MCF 10A (cell line): ENCODE measurements at regions not wholly inside any gene's neighbourhood (a gene's known extent, or its start where the extent isn't known, plus 50 kb on each side); places are given as distances from the start of the nearest gene placed in this dataset.

Experiments used
- BruUV-seq: library from RNA; stranded (reverse); fragments of 400-500 nt; replicated peaks from 2 replicates; lab custom pipeline; 2021; lab: Mats Ljungman, UMichigan
- CTCF ChIA-PET: fragments of 300-600 bp; sonication (Branson Sonifier 250); formaldehyde crosslinking; extraction: SDS; loops from one replicate; lab custom pipeline; 2021; ENCODE audit warnings: antibody characterized with exemption, inconsistent platforms; lab: Yijun Ruan, JAX
- POLR2A ChIA-PET: fragments of 300-600, 350-650 bp; sonication (Branson Sonifier 250); formaldehyde crosslinking; extraction: SDS; loops from one replicate; lab custom pipeline; 2020; ENCODE audit warnings: antibody characterized with exemption, inconsistent platforms; lab: Yijun Ruan, JAX
- DNase-seq: peaks from one replicate; pipeline ENCODE4 v3.0.0-alpha.2; 2018; ENCODE audit not compliant: unreplicated experiment
- H3K27ac Mint-ChIP-seq: one replicate; pipeline ENCODE4 v1.8.0; 2022; ENCODE audit warnings: mild to moderate bottlenecking, low read depth, mixed read lengths; ENCODE audit not compliant: unreplicated experiment
- H3K27me3 Mint-ChIP-seq: one replicate; pipeline ENCODE4 v1.8.0; 2022; ENCODE audit warnings: mixed read lengths; ENCODE audit not compliant: insufficient read depth, unreplicated experiment
- H3K36me3 Mint-ChIP-seq: one replicate; pipeline ENCODE4 v1.8.0; 2022; ENCODE audit warnings: mild to moderate bottlenecking, moderate library complexity, mixed read lengths; ENCODE audit not compliant: insufficient read depth, unreplicated experiment
- H3K4me1 Mint-ChIP-seq: one replicate; pipeline ENCODE4 v1.8.0; 2022; ENCODE audit warnings: mixed read lengths; ENCODE audit not compliant: insufficient read depth, unreplicated experiment
- H3K4me3 Mint-ChIP-seq: one replicate; pipeline ENCODE4 v1.8.0; 2022; ENCODE audit warnings: mild to moderate bottlenecking, moderate library complexity, mixed read lengths; ENCODE audit not compliant: unreplicated experiment
- H3K9me3 Mint-ChIP-seq: one replicate; pipeline ENCODE4 v1.8.0; 2022; ENCODE audit warnings: mixed read lengths; ENCODE audit not compliant: unreplicated experiment
- intact Hi-C: fragments of 100-400 bp; cut with micrococcal nuclease; formaldehyde crosslinking; loops from 2 replicates; pipeline ENCODE4 v1.14.1; 2022
- TF ChIP-seq, protein P1 (sequence below): fragments of 200-600 bp; IDR thresholded peaks from one replicate; pipeline ENCODE4 v1.8.0; 2022; ENCODE audit warnings: antibody characterized with exemption, mild to moderate bottlenecking; ENCODE audit not compliant: unreplicated experiment

DNA sequence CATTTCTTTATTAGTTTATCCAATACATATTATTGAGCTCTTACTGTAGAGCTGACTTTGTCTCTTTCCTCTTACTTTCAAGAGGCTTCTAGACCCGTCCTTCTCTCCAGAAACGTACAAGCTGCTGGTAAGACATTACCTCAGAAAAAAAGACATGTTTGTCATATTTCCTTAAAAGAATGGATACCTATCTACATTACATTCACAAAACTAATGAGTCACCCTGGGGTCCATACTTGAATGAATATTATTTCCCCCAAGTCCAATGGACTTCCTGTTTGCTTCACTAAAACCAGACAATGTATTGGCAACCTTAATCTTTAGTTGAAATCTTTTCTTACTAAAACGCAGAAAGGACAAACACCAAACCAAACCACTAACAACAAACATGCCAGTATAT, 176.5 kb upstream of the CLNK start:
- intact Hi-C loops: no loop called here
- POLR2A ChIA-PET: no interaction called here

DNA sequence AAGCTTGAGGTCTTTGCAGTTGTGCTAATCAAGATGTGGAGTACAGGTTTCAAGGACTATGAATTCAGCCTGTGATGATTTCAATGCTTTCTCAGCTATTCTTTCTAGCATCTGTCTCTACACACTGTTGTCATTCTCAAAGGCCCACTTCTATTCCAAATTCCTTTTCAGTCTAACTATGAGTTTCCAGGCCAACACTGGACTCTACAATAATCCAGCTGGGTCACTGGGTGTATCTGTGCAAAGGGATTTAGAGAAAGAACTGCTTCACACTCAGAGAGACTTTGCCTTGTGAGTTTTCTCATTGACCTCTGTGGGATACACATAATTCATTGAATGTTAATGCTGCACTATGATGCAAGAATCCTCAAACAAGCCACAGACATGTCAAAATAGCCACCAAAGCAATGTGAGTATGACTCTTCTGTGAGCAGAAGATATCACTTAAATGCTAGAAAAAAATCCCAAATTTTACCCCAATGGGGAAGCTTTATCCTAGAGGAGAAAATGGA, 171.8 kb upstream of the CLNK start:
- H3K27me3 Mint-ChIP-seq: no peaks in the 10 kb centered on the region
- intact Hi-C loops: no loop called here
- TF ChIP-seq, protein P1, sequence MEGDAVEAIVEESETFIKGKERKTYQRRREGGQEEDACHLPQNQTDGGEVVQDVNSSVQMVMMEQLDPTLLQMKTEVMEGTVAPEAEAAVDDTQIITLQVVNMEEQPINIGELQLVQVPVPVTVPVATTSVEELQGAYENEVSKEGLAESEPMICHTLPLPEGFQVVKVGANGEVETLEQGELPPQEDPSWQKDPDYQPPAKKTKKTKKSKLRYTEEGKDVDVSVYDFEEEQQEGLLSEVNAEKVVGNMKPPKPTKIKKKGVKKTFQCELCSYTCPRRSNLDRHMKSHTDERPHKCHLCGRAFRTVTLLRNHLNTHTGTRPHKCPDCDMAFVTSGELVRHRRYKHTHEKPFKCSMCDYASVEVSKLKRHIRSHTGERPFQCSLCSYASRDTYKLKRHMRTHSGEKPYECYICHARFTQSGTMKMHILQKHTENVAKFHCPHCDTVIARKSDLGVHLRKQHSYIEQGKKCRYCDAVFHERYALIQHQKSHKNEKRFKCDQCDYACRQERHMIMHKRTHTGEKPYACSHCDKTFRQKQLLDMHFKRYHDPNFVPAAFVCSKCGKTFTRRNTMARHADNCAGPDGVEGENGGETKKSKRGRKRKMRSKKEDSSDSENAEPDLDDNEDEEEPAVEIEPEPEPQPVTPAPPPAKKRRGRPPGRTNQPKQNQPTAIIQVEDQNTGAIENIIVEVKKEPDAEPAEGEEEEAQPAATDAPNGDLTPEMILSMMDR: no peak
- no TSS peak for BruUV-seq
- no peaks in the 10 kb centered on the region for H3K36me3 Mint-ChIP-seq
- H3K4me1 Mint-ChIP-seq: no peaks in the 10 kb centered on the region
- no peak for DNase-seq
- no peak overlapping the region for H3K27ac Mint-ChIP-seq
- no peak overlapping the region for H3K4me3 Mint-ChIP-seq
- ChIA-PET CTCF (interaction anchor here (0.7 kb wide), 1 partner anchor 21 kb away, joined by 3 read pairs; no protein-coding TSS in a partner anchor), POLR2A (no interaction called here)
- H3K9me3 Mint-ChIP-seq: peaks cover 16% of the 10 kb centered on the region

More for the DNA sequence above, 176.5 kb upstream of the CLNK start:
- Mint-ChIP-seq H3K27ac (no peak overlapping the region), H3K9me3 (peaks cover 15% of the 10 kb centered on the region), H3K4me1 (no peaks in the 10 kb centered on the region), H3K4me3 (no peak overlapping the region), H3K27me3 (no peaks in the 10 kb centered on the region), H3K36me3 (no peaks in the 10 kb centered on the region)
- CTCF ChIA-PET: interaction anchor here (0.6 to 1.0 kb wide), 3 partner anchors 19 to 44 kb away, joined by 3 read pairs; no protein-coding TSS in a partner anchor
- no TSS peak for BruUV-seq
- DNase-seq: no peak
- TF ChIP-seq, protein P1: no peak

DNA sequence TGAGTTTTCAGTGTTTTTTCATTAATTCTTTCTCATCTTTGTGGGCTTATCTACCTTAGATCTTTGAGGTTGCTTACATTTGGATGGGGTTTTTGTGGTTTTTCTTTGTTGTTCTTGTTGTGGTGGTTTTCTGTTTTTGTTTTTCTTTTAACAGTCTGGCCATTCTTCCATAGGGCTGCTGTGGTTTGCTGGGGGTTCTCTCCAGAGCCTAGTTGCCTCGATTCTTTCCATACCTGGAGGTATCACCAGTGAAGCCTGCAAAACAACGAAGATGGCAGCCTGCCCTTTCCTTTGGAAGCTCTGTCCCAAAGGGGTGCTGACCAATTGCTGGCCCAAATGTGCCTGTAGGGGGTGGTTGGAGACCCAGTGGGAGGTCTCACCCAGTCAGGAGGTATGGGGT, 168.6 kb upstream of the CLNK start:
- no TSS peak for BruUV-seq
- POLR2A ChIA-PET: no interaction called here
- H3K27me3 Mint-ChIP-seq: no peaks in the 10 kb centered on the region
- no peaks in the 10 kb centered on the region for H3K36me3 Mint-ChIP-seq
- TF ChIP-seq, protein P1: no peak
- intact Hi-C loops: no loop called here
- no peak overlapping the region for H3K27ac Mint-ChIP-seq
- CTCF ChIA-PET: no interaction called here
- no peaks in the 10 kb centered on the region for H3K4me1 Mint-ChIP-seq
- H3K9me3 Mint-ChIP-seq: peaks cover 46% of the 10 kb centered on the region
- no peak for DNase-seq
- no peak overlapping the region for H3K4me3 Mint-ChIP-seq

DNA sequence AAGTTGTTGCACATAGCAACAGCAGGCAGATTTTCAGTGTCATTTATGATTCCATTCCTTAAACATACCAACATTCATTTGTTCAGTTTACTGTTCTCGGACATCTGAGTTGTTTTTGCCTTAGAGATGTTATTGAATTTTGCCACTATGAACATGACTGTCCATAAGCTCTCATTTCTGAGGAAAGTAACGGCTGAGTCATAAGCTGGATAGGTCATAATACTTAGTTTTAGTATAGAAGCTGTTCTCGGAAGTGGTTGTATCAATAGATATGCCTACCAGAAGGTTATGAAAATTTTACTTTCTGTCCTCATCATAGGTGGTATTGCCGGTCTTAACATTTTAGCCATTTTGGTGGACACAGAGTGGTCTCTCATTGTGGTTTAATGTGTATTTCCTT, 157.1 kb upstream of the CLNK start:
- Mint-ChIP-seq H3K27ac (no peak overlapping the region), H3K9me3 (peaks cover 33% of the 10 kb centered on the region), H3K4me3 (no peak overlapping the region), H3K4me1 (no peaks in the 10 kb centered on the region), H3K36me3 (no peaks in the 10 kb centered on the region), H3K27me3 (no peaks in the 10 kb centered on the region)
- no peak for DNase-seq
- CTCF ChIA-PET: no interaction called here
- TF ChIP-seq, protein P1: no peak
- POLR2A ChIA-PET: no interaction called here
- intact Hi-C loops: no loop called here
- BruUV-seq: no TSS peak
